AG08396 (cell line): ENCODE measurements at regions not wholly inside any gene's neighbourhood (a gene's known extent, or its start where the extent isn't known, plus 50 kb on each side); places are given as distances from the start of the nearest gene placed in this dataset.
"Not testable (repeated sequence)": the region's sequence is repeated elsewhere in the genome, so short reads cannot be mapped to it uniquely, and the experiment has no call there.

Source experiments
- DNase-seq: peaks from one replicate; pipeline ENCODE4 v3.0.0; 2012; ENCODE audit warnings: low spot score, mixed read lengths

- no peak for DNase-seq
Measured at GRCh38 chr5:84478603-84479002, 93.9 kb upstream of the EDIL3 start.

GRCh38 chr5:84477485-84477884 lies 92.8 kb upstream of the EDIL3 start:
- DNase-seq = no peak

GRCh38 chr5:84474126-84474525 lies 89.4 kb upstream of the EDIL3 start:
- no peak for DNase-seq

- no peak for DNase-seq
Measured at GRCh38 chr5:84453405-84453804, 68.7 kb upstream of the EDIL3 start.

- no peak for DNase-seq
Measured at GRCh38 chr5:84450617-84451414, 66.1 kb upstream of the EDIL3 start.

GRCh38 chr5:84445049-84445685 lies 60.5 kb upstream of the EDIL3 start:
- no peak for DNase-seq

- no peak for DNase-seq
Measured at GRCh38 chr5:84438456-84438855, 53.8 kb upstream of the EDIL3 start.

GRCh38 chr5:84437673-84438315 lies 53.1 kb upstream of the EDIL3 start:
- DNase-seq = peak; percentile 7

GRCh38 chr5:84436866-84437265 lies 52.2 kb upstream of the EDIL3 start:
- no peak for DNase-seq

- DNase-seq = not testable (repeated sequence)
Measured at GRCh38 chr5:84435861-84436346, 51.2 kb upstream of the EDIL3 start.
